HG03135 (cell line): ENCODE measurements at regions not wholly inside any gene's neighbourhood (a gene's known extent, or its start where the extent isn't known, plus 50 kb on each side); places are given as distances from the start of the nearest gene placed in this dataset.

Source experiments
- ATAC-seq: cut with Tn5 transposase; IDR thresholded peaks from one replicate; pipeline ENCODE4 v1.9.1; 2021; ENCODE audit warnings: mild to moderate bottlenecking, moderate library complexity; ENCODE audit not compliant: unreplicated experiment

GRCh38 chr9:87148331-87149104 is 201.2 kb upstream of the GAS1 start:
- no peak for ATAC-seq

- ATAC-seq = no peak
Observed at GRCh38 chr9:87149799-87150198, 202.5 kb upstream of the GAS1 start.

GRCh38 chr9:87152256-87152655 is 204.9 kb upstream of the GAS1 start:
- ATAC-seq = no peak

- ATAC-seq = no peak
Observed at GRCh38 chr9:87156247-87156646, 208.9 kb upstream of the GAS1 start.

GRCh38 chr9:87157366-87158031 is 210.2 kb upstream of the GAS1 start:
- ATAC-seq = no peak

GRCh38 chr9:87158765-87159164 is 211.5 kb upstream of the GAS1 start:
- no peak for ATAC-seq

DNA sequence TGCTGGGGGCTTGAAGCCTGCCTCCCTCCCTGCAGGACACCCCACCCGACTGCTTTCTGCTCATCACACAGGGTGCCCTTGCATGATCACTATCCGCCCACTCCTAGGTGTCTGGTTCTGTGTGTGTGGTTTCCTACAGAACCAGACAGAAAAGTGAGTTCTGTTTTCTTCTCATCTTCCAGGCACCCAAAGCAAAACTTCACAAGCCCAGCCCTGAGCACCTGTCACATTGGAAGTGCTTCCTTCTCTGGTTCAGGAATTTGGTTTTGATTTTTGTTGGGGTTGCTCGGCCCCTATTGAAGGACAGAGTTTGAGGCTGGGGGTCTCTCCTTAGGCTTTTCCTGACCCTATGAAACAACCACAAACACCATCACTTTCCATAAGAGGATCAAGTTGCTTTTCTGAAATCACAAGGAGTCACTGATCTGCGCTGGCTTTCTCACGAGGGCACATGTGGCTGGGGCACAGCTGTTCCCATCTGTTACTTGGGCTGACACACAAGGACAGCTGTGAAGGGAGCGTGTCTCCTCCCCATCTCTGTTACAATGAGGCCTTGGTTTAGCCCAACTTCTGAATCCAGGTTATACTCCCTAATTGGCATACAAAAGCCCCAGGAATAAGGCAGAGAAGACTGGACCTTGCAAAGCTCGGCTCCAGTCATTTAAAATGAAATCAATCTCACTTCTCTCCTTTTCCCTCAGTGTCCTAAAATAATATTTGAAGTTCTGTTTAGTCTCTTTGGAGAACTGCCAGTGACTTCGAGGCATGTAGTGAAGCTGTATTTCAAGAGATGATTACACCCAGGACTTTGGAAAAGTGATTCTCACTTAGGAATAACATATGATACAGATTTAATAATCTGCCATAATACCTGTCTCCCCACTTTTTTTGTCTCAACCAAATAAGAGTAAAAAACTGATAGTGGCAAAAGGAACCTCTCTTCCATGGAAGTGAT is 213.1 kb upstream of the GAS1 start:
- ATAC-seq = no peak

GRCh38 chr9:87167161-87167560 is 219.9 kb upstream of the GAS1 start:
- ATAC-seq = no peak

DNA sequence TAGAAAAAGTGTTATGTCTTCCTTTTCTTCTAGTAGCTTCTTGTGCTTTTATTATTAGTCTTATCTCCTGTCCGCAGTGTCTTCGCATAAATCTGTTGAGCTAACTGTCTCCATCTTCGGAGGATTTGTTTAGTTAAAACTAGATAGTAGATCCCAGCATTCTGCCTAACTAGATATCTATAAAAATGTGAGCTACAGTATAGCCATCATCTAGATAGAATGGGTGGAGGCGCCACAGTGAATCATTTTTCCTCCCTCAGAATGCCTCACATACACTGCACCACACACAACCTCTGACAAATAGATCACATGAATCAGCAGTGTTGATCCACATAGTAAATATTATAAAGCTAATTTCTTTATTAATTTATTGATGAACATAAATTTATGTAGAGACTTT is 220.3 kb upstream of the GAS1 start:
- no peak for ATAC-seq

GRCh38 chr9:87178302-87178701 is 231.0 kb upstream of the GAS1 start:
- ATAC-seq = no peak

DNA sequence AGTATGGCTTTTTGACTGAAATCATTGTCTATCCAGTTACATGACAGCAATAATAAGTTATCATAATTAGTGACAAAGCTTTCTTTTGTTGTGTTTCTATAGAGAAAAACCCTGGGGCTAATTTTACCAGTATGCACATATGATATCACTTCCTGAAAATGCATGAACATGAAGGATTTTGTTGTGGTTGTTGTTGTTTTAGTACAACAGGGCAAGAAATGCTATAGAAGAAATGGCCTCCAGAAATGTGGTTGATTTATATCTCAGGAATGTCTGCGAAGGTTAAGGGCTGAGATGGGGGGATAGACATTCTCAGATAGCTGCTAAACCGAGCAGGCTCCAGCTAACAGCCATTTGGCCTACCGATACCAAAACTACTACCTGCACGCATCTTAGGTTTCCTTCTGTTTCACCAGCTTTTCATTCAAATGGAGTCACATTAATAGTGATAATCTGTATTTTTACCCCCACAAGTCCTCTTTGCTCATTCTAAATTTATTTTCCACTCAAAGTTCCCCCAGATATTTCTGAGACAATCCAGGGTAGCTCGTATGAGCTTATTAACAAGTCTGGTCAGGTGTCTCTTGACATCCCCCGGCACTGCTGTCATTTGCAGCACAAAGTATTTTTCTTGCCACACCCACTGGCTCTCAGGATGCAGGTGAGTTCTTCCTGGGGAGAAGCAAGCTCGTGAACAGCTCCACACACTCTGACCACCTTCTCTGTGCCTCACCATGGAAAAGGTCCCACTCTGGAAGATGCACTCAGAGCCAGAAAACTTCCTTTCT is 232.4 kb upstream of the GAS1 start:
- no peak for ATAC-seq

GRCh38 chr9:87180361-87180760 is 233.1 kb upstream of the GAS1 start:
- no peak for ATAC-seq

GRCh38 chr9:87180841-87181240 is 233.5 kb upstream of the GAS1 start:
- no peak for ATAC-seq

GRCh38 chr9:87181670-87182069 is 234.4 kb upstream of the GAS1 start:
- ATAC-seq = no peak

- no peak for ATAC-seq
Observed at GRCh38 chr9:87184956-87185642, 237.8 kb upstream of the GAS1 start.

GRCh38 chr9:87187656-87188055 is 240.3 kb upstream of the GAS1 start:
- no peak for ATAC-seq

- no peak for ATAC-seq
Observed at GRCh38 chr9:87189006-87189405, 241.7 kb upstream of the GAS1 start.

DNA sequence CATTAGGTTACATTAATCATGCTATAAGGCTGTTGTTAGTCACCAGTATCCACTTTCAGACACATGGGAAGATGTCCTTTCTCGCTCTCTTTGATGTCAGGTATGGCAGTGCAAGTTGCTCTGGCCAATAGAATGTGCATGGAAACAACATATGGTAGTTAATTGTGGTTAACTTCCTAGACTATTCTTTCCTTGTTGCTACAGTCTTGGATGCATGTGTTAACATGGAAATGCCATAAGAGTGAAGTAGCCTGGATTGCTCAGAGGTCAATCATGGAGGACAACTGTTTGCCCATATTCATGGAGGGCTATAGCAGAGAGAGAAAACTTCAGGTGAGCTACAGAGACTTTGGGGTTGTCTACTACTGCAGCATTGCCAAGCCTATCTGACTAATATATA is 245.8 kb upstream of the GAS1 start:
- no peak for ATAC-seq

GRCh38 chr9:87193925-87194868 is 246.9 kb upstream of the GAS1 start:
- no peak for ATAC-seq
